ENCODE measurements at regions not wholly inside any gene's neighbourhood (a gene's known extent, or its start where the extent isn't known, plus 50 kb on each side); places are given as distances from the start of the nearest gene placed in this dataset.

- no peaks in the 10 kb centered on the region for H3K9me3 ChIP-seq (ENCODE audit: control insufficient read depth in 1 of 2, insufficient read depth in 1 of 2, low read length in 2 of 2)
- TF ChIP-seq CTCF (IDR thresholded peaks at IDR 0.05): no peak
- no peaks in the 10 kb centered on the region for H3K36me3 Mint-ChIP-seq (ENCODE audit: low read depth)
- H3K27me3 Mint-ChIP-seq: no peaks in the 10 kb centered on the region
- H3K4me3 Mint-ChIP-seq: no peak overlapping the region
- H3K27ac Mint-ChIP-seq: no peak overlapping the region
- no peak for DNase-seq
- no peak overlapping the region for H3K4me3 ChIP-seq (ENCODE audit: low read length)
- ChIA-PET CTCF (no interaction called here), POLR2A (no interaction called here)
- no peaks in the 10 kb centered on the region for H3K9me3 Mint-ChIP-seq
- H3K4me1 ChIP-seq (ENCODE audit: insufficient read depth, low read length): peaks cover 22% of the 10 kb centered on the region
- intact Hi-C loops (cut with DNase I, micrococcal nuclease): loop anchor here in 1 of 2 experiments (10.0 kb wide), 3 partner anchors 75 to 325 kb away; partner anchors contain the start of genes KLLN and PTEN
- H3K36me3 ChIP-seq (ENCODE audit: insufficient read depth, low read length): no peaks in the 10 kb centered on the region
- H3K27me3 ChIP-seq (ENCODE audit: control insufficient read depth in 1 of 2, insufficient read depth in 2 of 2, low read length in 2 of 2): no peaks in the 10 kb centered on the region
- peaks cover 43% of the 10 kb centered on the region for H3K4me1 Mint-ChIP-seq (ENCODE audit: low read depth)
- no peak overlapping the region for H3K27ac ChIP-seq (ENCODE audit: low read depth in 1 of 2, low read length in 2 of 2)
- no peak for ATAC-seq (ENCODE audit: poor library complexity)
Measured at GRCh38 chr10:88190123-88190522, 326.7 kb downstream of the PTEN start.

- peaks cover 27% of the 10 kb centered on the region for H3K4me1 ChIP-seq (ENCODE audit: insufficient read depth, low read length)
- no peaks in the 10 kb centered on the region for H3K36me3 ChIP-seq (ENCODE audit: insufficient read depth, low read length)
- ChIA-PET POLR2A (interaction anchor here (1.2 kb wide), 1 partner anchor 9 kb away, joined by 3 read pairs; no protein-coding TSS in a partner anchor), CTCF (no interaction called here)
- H3K27ac ChIP-seq (ENCODE audit: low read depth in 1 of 2, low read length in 2 of 2): no peak overlapping the region
- Mint-ChIP-seq H3K4me1 (ENCODE audit: low read depth) (peaks cover 49% of the 10 kb centered on the region), H3K27me3 (no peaks in the 10 kb centered on the region), H3K36me3 (ENCODE audit: low read depth) (no peaks in the 10 kb centered on the region), H3K4me3 (no peak overlapping the region), H3K27ac (no peak overlapping the region), H3K9me3 (no peaks in the 10 kb centered on the region)
- no peaks in the 10 kb centered on the region for H3K27me3 ChIP-seq (ENCODE audit: control insufficient read depth in 1 of 2, insufficient read depth in 2 of 2, low read length in 2 of 2)
- TF ChIP-seq CTCF (IDR thresholded peaks at IDR 0.05): no peak
- ATAC-seq (ENCODE audit: poor library complexity) (no peak), DNase-seq (no peak)
- no peaks in the 10 kb centered on the region for H3K9me3 ChIP-seq (ENCODE audit: control insufficient read depth in 1 of 2, insufficient read depth in 1 of 2, low read length in 2 of 2)
- no peak overlapping the region for H3K4me3 ChIP-seq (ENCODE audit: low read length)
- intact Hi-C loops (cut with DNase I, micrococcal nuclease): loop anchor here in 1 of 2 experiments (10.0 kb wide), 3 partner anchors 74 to 326 kb away; partner anchors contain the start of genes KLLN and PTEN
Measured at GRCh38 chr10:88190540-88191235, 327.3 kb downstream of the PTEN start.

- no peak overlapping the region for H3K4me3 ChIP-seq (ENCODE audit: low read length)
- peak overlapping the region in 1 of 2 donors; percentile 8 for H3K27ac ChIP-seq (ENCODE audit: low read depth in 1 of 2, low read length in 2 of 2)
- H3K4me1 ChIP-seq (ENCODE audit: insufficient read depth, low read length): peaks cover 27% of the 10 kb centered on the region
- ChIA-PET CTCF (interaction anchor here (0.5 kb wide), 1 partner anchor 1195 kb away, joined by 3 read pairs; no protein-coding TSS in a partner anchor), POLR2A (no interaction called here)
- Mint-ChIP-seq H3K27ac (peak overlapping the region; percentile 77), H3K27me3 (no peaks in the 10 kb centered on the region), H3K9me3 (no peaks in the 10 kb centered on the region), H3K36me3 (ENCODE audit: low read depth) (no peaks in the 10 kb centered on the region), H3K4me1 (ENCODE audit: low read depth) (peaks cover 61% of the 10 kb centered on the region), H3K4me3 (no peak overlapping the region)
- intact Hi-C loops (cut with DNase I, micrococcal nuclease): loop anchor here in 1 of 2 experiments (10.0 kb wide), 3 partner anchors 72 to 328 kb away; partner anchors contain the start of genes KLLN and PTEN
- no peaks in the 10 kb centered on the region for H3K36me3 ChIP-seq (ENCODE audit: insufficient read depth, low read length)
- no peak for DNase-seq
- ATAC-seq (ENCODE audit: poor library complexity): no peak
- H3K9me3 ChIP-seq (ENCODE audit: control insufficient read depth in 1 of 2, insufficient read depth in 1 of 2, low read length in 2 of 2): no peaks in the 10 kb centered on the region
- TF ChIP-seq CTCF (IDR thresholded peaks at IDR 0.05): no peak
- H3K27me3 ChIP-seq (ENCODE audit: control insufficient read depth in 1 of 2, insufficient read depth in 2 of 2, low read length in 2 of 2): no peaks in the 10 kb centered on the region
Measured at GRCh38 chr10:88193018-88193417, 329.6 kb downstream of the PTEN start.
